ENCODE measurements at regions not wholly inside any gene's neighbourhood (a gene's known extent, or its start where the extent isn't known, plus 50 kb on each side); places are given as distances from the start of the nearest gene placed in this dataset.

DNA sequence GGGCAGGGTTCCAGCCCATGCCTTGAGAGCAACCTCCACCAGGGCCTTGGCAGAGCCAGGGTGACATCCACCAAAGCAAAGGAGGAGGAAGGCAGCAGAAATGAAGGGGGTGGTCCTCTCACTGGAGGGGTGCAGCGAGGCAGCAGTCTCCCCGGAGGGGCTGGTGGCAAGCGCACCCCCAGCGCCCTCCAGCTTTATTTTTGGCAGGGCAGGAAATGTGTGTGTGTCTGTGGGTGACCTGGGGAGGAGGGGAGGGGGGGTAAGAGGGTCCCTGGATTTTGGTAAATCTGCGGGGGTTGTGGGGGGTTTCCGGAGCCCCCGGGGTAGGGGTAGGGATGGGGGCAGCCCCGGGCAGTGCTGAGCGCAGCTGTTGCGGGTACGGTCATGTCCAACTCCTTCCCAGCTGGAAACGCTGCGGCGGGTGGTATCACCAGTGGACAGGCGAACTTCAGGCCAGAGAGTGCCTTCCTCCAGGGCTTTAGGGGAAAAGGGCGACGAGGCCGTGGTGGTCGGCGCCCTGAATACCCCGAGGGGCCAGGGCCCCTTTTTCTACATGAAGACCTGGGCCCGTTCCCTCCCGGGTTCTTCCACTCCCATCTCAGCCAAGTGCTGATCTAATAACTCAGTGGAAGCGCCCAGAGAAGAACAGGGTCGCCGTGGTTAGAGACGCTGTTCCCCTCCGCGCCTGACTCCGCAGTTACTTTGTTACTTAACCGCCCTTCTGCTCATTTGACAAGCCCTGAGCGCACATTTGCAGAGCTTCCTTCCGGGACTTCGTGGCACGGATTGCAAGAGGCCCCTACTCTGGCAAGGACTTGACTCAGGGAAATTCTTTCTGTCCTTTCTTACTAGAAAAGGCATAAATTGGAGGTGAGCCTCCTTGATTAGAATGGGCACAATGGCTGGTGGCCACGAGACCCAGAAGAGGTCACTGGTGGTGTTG is 55.2 kb downstream of the FOS start:
- no peak for DNase-seq

DNA sequence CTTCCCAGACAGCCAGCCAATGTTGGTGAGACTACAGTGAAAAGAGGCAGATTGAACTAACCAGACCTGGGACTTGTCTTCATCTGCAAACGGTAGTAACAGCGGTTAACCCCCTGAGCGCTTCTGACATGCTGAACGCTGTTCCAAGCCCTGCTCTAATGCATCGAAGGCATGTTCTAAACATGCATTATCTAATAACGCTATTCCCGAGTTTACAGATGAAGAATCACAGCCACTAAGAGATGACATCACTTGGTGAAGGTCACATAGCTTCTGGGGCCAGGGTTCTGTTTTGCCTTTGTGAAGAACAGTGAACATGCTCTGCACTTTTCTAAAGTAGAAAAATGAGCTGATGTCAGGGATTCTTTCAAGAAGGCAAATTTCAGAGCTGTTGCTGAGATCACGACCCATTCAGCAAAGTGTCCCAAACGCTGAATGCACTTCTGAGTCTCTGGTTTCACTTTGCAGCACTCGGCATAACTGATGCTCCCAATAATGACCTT is 56.0 kb downstream of the FOS start:
- no peak for DNase-seq

DNA sequence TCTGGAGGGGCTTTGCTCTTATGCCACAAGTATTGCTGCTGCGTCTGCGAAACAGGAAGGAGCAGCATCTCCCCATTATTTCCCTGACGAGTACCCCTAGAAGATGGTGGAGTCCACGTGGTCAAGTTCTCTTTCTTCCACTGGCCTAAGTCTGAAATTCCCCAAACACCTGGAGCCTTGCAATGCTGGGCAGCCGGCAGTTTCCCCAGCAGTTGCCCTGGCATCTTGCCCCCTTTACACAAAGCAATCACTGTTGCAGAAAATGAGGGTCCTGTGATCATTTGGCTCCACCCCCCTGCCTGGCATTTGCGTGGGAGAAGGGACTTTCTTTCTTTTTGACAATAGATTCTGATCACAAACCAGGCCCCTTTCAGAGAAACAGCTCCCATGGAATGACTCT is 56.9 kb downstream of the FOS start:
- DNase-seq: no peak

DNA sequence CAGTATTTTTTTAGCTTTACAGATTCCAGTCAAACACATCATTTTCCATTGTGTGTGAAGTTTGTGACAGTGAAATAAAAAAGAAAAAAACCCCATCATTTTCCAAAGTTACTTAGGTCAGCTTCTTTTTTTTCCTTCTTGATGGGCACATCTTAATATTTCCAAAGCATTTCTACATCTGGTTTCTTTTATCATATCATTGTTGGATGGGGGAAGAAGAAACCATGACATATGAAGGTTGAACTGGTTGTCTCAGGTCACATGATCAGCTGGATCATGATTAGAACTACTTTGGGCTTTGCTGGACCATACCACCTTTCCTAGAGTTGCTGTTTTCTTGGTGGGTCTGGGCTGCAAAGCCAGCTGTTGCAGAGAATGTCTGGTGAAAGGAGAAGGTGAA is 59.8 kb downstream of the FOS start:
- DNase-seq: no peak

DNA sequence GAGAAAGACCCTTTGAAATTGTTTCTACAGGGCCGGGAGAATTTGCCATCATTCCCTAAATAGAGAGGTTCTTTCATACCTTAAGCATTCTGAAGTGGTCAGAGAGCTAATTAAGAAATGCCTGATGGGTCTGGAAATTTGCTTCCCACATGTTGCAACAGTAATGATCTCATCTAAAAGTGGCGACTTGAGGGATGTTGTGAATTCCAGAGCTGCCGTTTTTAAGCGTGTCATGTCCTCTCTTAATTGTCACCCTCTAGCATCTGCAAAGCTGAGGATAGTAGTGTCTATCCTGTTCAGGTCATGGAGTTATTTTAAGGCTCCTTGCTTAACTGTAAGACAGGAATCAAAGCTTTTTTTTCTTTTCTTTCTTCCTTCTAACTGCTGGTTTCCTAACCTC is 60.4 kb downstream of the FOS start:
- no peak for DNase-seq

DNA sequence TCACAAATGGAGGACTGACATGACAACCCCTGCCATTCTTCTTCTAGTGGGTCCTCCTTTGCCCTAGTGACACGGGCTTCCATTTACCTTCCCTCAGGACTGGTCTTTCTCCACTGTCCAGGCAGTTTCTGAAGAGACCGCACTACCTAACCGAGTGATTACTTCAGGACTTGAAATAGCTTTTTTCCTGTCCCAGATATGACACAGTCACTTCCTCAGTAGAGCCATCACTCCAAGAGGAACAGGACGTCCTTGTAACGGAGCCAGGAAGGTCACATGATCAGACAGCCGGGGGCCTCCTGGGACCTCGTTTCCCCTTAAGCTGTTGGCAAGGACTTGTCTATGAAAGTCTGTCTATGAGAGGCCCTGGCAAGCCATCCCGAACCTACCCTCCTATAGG is 62.3 kb downstream of the FOS start:
- no peak for DNase-seq

DNA sequence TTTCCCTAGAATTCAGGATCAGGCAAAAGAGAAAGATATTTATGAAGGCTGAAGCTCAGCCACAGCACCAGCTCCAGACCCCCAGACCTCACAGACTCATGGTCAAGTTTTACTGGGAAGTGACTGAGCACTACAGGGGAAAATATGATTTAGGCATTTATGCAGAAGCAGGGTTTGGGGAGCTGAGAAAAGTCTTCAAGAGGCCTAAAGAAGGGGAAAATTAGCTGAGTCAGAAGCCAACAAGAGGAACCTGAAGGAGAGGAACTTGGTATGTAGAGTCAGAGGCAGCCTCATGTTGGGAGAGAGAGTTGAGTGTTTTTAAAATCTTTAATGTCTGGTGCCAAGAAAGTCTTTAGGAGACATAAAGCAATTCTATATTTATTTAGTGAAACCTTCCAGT is 63.0 kb downstream of the FOS start:
- no peak for DNase-seq

DNA sequence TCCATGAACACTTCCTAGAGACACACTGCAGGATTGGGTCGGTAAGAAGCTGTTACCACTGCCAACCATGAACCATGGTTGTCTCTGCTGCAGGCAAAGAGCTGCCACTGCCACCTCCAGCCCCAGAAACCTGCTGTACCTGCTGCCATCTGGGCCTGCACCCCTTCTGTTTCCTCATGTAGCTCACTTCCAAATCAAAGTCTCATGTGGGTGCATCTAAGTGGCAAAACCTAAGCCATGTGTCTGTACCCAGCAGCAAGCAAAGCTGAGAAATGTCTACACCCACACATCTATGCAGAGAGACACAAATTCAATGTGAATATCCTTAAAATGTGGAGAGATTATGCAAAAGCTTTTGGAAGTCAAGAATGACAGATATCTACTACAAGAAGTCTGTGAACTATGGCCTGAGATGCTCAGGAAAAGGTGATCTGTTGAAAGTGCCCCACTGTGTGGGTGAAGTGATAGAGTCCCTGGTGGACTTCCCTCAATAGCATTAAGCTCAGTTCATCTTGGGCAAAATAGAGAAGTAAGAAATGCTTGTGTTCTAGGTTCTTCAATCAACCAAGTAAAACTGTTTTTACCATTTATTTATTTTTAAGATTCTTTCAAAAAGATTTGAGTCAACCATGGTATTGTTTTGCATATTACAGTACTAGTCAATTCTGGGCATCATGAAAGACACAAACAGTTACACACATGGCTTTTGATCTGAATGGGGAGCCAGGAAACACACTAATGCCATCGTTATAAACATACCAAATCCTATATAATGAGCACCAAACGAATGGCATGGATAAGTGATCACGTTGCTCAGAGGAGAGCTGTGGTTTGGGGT is 64.4 kb downstream of the FOS start:
- DNase-seq: no peak

DNA sequence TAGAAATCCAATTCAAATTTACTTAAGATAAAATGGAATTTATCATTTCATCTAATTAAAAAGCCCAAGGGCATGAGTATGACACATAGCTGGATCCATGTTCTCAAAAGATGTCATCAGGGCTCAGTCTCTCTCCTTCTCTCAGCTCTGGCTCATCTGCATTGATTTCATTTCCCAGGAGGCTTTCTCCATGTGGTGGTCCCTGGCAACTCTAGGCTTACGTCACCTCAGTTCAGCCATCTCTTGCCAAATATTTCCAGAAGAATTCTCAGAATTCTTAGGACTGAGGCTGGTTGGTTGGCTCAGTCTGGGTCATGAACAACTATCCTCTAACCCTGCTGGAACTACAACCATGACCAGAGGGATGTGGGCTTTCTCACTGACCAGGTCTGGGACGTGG is 65.3 kb downstream of the FOS start:
- no peak for DNase-seq

DNA sequence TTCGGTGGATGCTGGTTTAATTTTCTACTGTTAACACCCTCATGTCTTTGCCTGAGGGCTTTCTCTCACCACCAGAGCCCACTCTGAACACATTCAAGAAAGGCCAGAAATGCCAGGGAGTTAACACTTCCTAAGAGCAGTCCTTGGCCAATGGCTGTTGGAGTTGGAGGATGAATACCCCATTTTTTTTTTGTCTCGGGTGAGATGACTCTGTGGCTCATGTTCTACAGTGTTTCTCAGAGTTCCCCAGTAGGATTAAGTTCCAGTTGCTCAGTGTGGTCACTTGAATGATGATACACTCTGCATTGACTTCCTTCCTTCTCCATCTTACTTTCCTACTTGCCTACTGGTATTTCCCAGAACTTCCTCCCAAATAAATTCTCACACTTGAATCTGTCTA is 65.8 kb downstream of the FOS start:
- DNase-seq: no peak

DNA sequence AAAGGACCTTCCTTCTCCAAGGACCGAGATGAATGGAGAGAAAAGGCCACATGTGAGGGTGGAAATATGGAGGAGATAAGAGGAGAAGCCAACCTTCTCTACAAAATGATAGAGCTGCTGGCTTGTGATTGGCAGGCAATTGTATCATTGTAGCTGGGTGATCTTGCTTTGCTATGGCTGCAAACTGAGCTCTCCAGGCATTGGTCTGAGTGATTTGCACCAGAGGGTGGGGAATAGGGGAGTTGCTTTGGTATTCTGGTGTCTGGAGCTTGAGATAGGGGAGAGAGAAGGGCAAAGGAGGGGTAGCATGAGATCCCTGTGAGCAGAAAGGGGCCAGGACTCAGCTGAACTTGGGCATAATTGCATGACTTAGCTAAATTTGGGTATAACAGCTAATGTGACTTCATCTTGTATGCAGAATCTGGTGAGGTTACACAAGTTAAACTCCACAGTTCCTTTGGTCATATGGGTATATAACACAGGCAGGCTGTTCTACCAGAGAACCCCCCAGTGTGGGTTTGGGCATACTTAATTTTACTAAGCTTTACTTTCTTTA is 72.0 kb downstream of the FOS start:
- no peak for DNase-seq

DNA sequence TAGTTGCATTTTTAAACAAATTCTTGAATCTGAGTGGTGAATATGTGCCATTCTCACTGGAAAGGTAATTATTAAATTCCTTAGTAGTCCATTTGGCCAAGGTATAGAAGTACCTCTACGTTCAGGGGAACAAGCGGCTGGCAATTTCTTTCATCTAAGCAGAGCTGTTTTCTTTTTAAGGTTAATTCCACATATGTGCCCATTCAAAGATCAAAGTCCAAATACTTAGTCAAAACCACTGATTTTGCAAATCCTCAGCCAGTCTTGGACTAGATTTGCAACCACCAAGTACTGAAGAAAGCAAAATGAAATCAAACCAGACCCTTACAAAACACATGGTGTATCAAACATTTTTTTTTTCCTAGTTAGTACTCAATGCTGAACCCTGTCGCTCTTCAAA is 68.7 kb upstream of the JDP2 start:
- DNase-seq: no peak

DNA sequence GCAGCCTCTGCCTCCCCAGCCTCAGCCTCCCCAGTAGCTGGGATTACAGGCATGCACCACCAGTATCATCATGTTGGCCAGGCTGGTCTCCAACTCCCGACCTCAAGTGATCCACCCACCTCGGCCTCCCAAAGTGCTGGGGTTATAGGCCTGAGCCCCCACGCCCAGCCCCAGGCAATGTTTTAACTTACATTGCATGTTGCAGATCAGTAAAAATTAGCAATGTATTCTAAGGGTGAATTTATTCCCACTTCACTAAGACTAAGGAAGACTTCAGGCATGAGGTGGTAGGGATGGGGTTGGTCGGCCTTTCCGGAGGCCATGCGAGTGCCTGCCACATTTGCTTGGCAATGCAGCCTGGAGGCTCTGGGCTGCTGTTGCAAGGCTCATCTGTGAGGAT is 66.8 kb upstream of the JDP2 start:
- DNase-seq: no peak

DNA sequence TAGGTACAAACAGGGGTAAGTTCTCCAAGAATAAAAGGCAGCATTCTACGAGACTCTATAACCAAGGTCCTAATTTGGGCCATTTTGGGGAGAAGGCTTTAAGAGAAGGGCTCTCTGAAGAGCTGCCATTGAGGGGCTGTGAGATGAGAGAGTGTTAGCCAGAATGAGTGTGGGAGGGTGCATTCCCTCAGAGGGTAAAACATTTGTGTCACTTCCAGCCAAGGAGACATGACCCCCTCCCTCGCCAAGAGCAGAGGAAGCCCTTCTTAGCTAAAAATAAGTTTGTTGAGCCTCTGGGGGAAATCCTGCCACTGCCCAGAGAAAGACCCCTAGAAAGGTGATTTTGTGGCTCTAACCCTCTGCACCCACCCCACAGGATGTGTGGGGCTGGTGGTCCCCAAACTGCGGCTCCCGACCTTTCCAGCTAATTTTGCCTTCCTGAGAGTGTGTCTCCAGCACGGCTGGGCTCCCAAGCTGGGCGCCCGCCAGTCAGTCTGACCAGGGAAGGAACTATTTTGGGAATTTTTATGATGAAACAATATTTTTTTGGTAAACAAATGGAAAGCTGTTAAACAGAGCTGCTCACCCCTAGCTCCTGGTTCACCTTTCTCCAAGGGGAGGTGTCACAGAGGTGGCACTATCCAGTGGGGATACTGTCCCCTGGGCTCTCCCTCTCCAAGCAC is 65.9 kb upstream of the JDP2 start:
- DNase-seq: no peak

DNA sequence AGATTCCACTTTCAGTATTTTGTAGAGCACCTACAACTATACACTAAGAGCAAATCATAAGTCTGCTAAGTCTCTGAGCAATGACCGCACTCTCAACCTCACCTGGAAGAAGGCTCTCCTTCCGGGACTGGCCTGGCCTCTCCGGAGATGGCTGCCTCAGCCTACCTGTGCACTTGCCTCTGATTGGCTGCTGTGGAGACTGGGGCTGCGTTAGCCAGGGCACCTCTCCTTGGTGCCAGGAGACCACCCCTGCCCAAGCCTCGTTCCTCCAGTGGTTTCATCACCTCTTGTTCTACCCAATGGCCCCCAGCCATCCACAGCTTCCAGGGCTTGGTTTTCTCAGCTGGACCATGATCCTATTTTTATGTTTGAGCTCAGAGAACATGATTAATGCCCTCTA is 64.7 kb upstream of the JDP2 start:
- no peak for DNase-seq

DNA sequence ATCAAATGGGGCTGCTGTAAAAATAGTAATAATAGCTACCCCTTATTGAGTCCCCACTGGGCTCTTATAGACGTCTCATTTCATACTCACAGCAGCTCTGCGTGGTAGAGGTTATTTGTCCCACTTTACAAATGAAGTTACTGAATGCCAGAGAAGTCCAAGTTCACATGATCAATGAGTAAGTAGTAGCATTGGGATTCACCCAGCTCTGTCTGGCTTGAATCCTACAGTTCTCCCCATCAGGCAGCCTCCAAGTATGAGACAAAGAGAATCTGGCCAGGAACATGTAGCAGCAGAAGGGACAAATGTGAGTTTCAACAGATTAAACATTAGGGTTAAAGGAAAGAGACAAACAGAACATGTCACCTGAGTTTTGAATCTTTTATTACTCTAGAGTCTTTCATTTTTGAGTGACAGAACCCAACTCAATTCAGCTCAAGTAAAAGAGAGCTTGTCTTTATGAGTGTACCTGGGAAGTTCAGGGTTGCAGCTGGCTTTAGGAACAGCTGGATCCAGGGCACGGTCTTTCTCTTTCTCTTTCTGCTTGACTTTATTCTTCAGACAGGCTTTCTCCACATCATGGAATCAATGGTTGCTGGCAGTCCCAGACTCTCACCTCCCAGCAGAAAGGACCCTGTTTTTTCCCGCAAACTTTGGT is 64.1 kb upstream of the JDP2 start:
- DNase-seq: no peak

DNA sequence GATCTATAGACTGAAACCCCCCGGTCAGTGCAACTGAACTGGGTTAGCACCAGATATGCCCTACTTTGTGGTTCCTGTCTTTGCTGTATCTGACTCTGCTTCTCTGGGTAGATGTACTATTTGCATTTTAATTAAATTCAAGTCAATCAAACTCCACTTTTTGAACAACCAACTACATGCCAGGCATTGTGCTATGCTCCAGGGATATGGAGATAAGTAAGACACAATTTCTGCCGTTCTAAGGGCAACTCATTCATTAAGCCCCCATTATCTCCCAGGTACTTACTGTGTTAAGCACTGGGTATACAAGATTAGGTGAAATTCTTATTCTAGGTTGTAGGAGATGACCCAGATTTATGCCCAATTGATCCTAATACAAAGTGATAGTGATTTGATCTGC is 62.7 kb upstream of the JDP2 start:
- no peak for DNase-seq

DNA sequence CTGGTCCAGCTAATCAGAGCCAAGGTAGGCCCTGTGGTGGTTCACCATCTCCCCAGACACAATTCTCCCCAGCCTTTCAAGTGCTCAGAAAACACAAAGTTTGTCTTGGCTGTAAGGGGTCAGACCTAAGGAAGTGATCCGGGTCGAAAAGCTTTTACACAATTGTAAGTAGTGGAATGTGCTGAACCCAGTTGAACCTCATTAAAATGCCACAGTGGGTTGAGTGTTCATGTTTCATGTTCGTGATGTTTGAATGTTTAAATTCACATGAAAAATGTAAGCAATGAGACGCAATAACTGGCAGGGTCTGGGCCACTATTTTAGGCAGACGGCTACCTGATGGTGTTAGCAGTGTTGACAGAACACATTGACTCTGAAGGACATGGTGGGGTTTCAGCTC is 60.9 kb upstream of the JDP2 start:
- no peak for DNase-seq

DNA sequence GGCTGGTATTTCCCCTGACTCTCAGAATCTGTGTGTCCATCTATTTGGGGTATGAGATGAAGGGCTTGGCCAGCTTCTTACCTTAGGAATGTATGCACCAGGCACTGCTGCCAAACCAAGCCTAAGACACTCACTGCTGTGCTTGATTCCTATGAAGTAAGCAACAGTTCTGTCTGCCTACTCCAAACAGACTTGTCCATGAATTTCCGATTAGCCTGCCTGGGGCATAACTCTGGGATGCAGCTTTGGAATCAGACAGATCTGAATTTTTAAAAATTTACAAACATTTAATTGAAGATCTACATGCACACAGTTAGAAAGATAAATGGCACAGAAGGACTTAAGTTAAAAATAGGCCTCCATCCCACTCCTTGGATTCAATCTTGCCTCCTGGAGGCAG is 59.5 kb upstream of the JDP2 start:
- no peak for DNase-seq

DNA sequence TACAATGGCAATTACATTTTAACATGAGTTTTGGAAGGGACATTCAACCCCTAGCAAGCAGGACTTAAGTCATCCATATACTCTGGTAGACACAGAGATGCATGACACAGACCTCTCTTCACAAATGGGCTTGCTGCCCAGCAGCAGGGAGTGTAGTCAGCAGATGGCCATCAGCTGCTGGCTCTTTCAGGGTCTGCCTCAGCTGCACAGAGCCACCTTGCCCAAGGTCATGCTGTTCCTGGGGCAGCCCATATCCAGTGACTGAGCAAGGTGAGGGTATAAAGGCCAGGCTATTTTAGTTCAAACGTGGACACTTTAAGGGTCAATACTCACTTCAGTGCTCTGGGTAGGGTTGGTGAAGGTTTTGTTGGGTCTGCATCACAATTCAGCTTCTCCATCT is 58.3 kb upstream of the JDP2 start:
- DNase-seq: peak; percentile 5

DNA sequence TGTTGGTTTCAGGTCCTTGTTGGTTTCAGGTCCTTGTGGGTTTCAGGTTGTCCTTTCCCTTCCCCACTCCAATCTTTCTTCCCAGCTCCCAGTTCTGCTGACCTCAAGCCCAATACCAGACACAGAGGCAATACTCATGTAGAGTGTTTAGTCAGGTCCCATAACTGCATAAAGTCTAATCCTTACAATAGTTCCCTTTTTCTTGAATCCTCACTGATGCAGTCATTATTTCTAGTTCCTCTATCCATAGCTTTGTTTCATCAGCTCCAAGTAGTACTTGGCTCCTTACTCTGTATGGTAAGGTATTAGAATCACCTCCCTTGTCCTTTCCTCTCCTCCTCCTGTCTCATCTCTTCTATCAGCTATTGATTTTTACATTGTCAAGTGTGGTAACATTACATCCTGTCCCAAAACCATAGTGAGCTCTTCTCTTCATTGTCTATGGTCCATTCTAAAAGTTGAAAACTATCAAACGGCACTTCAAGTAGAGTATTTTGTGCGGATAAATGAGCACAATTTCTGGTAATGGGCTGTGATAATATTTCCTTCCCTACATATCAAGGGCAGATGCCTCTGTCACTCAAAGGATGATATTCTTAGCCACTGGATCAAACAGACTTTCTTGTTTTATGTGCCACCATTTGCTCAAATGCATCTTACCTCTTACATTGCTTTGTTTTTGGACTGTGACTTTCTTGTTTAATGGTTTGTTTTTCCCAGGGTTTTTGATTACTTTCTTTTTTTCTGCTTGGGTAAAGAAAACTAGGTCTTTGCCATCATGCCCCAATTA is 57.2 kb upstream of the JDP2 start:
- DNase-seq: no peak

DNA sequence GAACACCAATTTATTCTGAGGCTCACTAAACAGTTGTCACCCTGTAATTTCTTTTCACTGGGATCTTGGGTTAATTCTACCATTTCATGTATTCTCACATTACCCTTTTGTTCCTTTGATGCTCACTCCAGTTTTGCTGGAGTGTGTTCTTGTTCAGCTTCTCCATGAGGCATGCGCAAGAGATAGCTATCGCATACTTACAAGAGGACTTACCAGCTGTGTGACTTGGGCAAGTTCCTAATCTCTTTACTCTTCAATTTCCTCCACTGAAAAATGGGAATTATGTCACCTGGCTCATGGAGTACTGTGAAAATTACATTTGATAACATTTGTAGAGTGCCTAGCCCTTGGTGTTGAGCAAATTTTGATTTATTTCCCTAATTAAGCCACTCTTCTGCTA is 56.5 kb upstream of the JDP2 start:
- no peak for DNase-seq

Measured in SHP77 treated with DMSO at 0.1 percent for 48 hours (cell line).